ENCODE measurements at regions not wholly inside any gene's neighbourhood (a gene's known extent, or its start where the extent isn't known, plus 50 kb on each side); places are given as distances from the start of the nearest gene placed in this dataset.

DNA sequence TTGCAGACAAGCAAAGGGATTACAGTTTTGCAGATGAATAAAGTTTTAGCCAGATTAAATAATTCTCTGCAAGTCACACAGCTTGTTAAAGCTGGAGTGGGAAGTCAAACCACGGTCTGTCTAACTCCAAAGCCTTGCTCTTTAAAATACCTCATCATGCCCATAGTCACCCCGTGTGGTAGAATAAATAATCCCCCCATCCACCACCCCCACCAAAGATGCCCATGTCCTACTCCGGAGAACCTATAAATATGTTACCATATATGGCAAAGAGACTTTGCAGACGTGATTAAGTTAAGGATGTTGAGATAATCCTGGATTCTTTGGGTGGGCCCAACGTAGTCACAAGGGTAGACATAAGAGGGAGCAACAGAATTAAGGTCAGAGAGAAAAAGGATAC, 118.7 kb downstream of the BEND2 start:
- no peaks in the 10 kb centered on the region for H3K27me3 ChIP-seq (ENCODE audit: control insufficient read depth, insufficient read depth, low read length)
- H3K79me2 ChIP-seq (ENCODE audit: control insufficient read depth, insufficient read depth, low read length) = no peaks in the 10 kb centered on the region

DNA sequence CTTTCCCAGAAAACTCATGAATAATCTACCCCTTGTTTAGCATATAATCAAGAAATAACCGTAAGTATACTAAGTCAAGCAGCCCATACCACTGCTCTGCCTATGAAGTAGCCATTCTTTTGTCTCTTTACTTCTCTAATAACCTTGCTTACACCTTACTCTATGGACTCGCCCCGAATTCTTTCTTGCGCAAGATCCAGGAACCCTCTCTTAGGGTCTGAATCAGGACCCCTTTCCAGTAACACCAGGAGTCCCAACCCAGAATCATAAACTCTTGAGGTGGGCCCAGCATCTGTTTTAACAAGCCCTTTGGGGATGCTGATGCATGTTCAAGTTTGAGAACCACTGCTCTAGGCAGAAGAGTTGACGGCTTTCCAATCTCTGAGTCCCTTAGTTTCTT, 119.6 kb downstream of the BEND2 start:
- no peaks in the 10 kb centered on the region for H3K79me2 ChIP-seq (ENCODE audit: control insufficient read depth, insufficient read depth, low read length)
- H3K4me2 ChIP-seq (ENCODE audit: extremely low read depth, insufficient read depth, low read length) = no peak overlapping the region
- no peaks in the 10 kb centered on the region for H3K36me3 ChIP-seq (ENCODE audit: control insufficient read depth, insufficient read depth, low read length)
- no peaks in the 10 kb centered on the region for H3K9me3 ChIP-seq (ENCODE audit: control insufficient read depth, insufficient read depth, low read depth, low read length)
- DNase-seq (ENCODE audit: low read depth in 2 of 2) = no peak
- H3K27me3 ChIP-seq (ENCODE audit: control insufficient read depth, insufficient read depth, low read length) = no peaks in the 10 kb centered on the region
- no peak overlapping the region for H2AFZ ChIP-seq (ENCODE audit: low read length)
- H4K20me1 ChIP-seq (ENCODE audit: control insufficient read depth, extremely low read depth, insufficient read depth, low read length) = no peaks in the 10 kb centered on the region
- no peak for TF ChIP-seq EZH2 (IDR thresholded peaks at IDR 0.05; ENCODE audit: low read length, missing control alignments)
- TF ChIP-seq, protein P1, sequence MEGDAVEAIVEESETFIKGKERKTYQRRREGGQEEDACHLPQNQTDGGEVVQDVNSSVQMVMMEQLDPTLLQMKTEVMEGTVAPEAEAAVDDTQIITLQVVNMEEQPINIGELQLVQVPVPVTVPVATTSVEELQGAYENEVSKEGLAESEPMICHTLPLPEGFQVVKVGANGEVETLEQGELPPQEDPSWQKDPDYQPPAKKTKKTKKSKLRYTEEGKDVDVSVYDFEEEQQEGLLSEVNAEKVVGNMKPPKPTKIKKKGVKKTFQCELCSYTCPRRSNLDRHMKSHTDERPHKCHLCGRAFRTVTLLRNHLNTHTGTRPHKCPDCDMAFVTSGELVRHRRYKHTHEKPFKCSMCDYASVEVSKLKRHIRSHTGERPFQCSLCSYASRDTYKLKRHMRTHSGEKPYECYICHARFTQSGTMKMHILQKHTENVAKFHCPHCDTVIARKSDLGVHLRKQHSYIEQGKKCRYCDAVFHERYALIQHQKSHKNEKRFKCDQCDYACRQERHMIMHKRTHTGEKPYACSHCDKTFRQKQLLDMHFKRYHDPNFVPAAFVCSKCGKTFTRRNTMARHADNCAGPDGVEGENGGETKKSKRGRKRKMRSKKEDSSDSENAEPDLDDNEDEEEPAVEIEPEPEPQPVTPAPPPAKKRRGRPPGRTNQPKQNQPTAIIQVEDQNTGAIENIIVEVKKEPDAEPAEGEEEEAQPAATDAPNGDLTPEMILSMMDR (conservative IDR thresholded peaks at IDR 0.05 in 1 of 2, IDR thresholded peaks at IDR 0.05 in 1 of 2; ENCODE audit: low read depth in 1 of 2, low read length in 2 of 2) = no peak
- no peaks in the 10 kb centered on the region for H3K4me1 ChIP-seq (ENCODE audit: control insufficient read depth, extremely low read depth, insufficient read depth, low read length)
- no peak overlapping the region for H3K9ac ChIP-seq (ENCODE audit: insufficient read depth, low read length)
- H3K4me3 ChIP-seq (replicated peaks in 1 of 4; ENCODE audit: control extremely low read depth in 1 of 4, insufficient read depth in 1 of 4, low read depth in 3 of 4, low read length in 4 of 4) = no peak overlapping the region
- H3K27ac ChIP-seq (ENCODE audit: insufficient read depth, low read length) = no peak overlapping the region

More for the DNA sequence above, 118.7 kb downstream of the BEND2 start:
- H3K4me3 ChIP-seq (replicated peaks in 1 of 4; ENCODE audit: control extremely low read depth in 1 of 4, insufficient read depth in 1 of 4, low read depth in 3 of 4, low read length in 4 of 4) = no peak overlapping the region
- H3K9ac ChIP-seq (ENCODE audit: insufficient read depth, low read length) = no peak overlapping the region
- H2AFZ ChIP-seq (ENCODE audit: low read length) = no peak overlapping the region
- H3K9me3 ChIP-seq (ENCODE audit: control insufficient read depth, insufficient read depth, low read depth, low read length) = no peaks in the 10 kb centered on the region
- H3K4me2 ChIP-seq (ENCODE audit: extremely low read depth, insufficient read depth, low read length) = no peak overlapping the region
- H3K27ac ChIP-seq (ENCODE audit: insufficient read depth, low read length) = no peak overlapping the region
- DNase-seq (ENCODE audit: low read depth in 2 of 2) = no peak
- no peaks in the 10 kb centered on the region for H3K4me1 ChIP-seq (ENCODE audit: control insufficient read depth, extremely low read depth, insufficient read depth, low read length)
- no peaks in the 10 kb centered on the region for H3K36me3 ChIP-seq (ENCODE audit: control insufficient read depth, insufficient read depth, low read length)
- TF ChIP-seq, protein P1 (conservative IDR thresholded peaks at IDR 0.05 in 1 of 2, IDR thresholded peaks at IDR 0.05 in 1 of 2; ENCODE audit: low read depth in 1 of 2, low read length in 2 of 2) = no peak
- TF ChIP-seq EZH2 (IDR thresholded peaks at IDR 0.05; ENCODE audit: low read length, missing control alignments) = no peak
- H4K20me1 ChIP-seq (ENCODE audit: control insufficient read depth, extremely low read depth, insufficient read depth, low read length) = no peaks in the 10 kb centered on the region

DNA sequence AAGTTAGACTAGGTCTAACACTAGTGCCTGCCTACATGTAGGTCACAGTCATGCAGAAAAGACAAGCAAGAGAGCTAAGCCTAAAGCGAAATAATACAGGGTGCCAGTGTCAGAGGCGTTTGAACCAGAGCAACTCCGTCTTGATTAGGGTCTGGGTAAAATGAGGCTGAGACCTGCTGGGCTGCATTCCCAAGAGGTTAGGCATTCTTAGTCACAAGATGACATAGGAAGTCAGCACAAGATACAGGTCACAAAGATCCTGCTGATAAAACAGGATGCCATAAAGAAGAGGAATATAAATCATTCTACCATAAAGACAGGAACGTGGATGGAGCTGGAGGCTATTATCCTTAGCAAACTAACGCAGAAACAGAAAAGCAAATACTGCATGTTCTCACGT, 120.9 kb downstream of the BEND2 start:
- no peaks in the 10 kb centered on the region for H3K9me3 ChIP-seq (ENCODE audit: control insufficient read depth, insufficient read depth, low read depth, low read length)
- no peak for DNase-seq (ENCODE audit: low read depth in 2 of 2)
- no peak overlapping the region for H3K4me2 ChIP-seq (ENCODE audit: extremely low read depth, insufficient read depth, low read length)
- no peaks in the 10 kb centered on the region for H3K4me1 ChIP-seq (ENCODE audit: control insufficient read depth, extremely low read depth, insufficient read depth, low read length)
- no peak overlapping the region for H3K9ac ChIP-seq (ENCODE audit: insufficient read depth, low read length)
- H3K79me2 ChIP-seq (ENCODE audit: control insufficient read depth, insufficient read depth, low read length) = no peaks in the 10 kb centered on the region
- H3K27ac ChIP-seq (ENCODE audit: insufficient read depth, low read length) = no peak overlapping the region
- no peaks in the 10 kb centered on the region for H3K36me3 ChIP-seq (ENCODE audit: control insufficient read depth, insufficient read depth, low read length)
- no peaks in the 10 kb centered on the region for H4K20me1 ChIP-seq (ENCODE audit: control insufficient read depth, extremely low read depth, insufficient read depth, low read length)
- H2AFZ ChIP-seq (ENCODE audit: low read length) = no peak overlapping the region
- no peak overlapping the region for H3K4me3 ChIP-seq (replicated peaks in 1 of 4; ENCODE audit: control extremely low read depth in 1 of 4, insufficient read depth in 1 of 4, low read depth in 3 of 4, low read length in 4 of 4)
- no peaks in the 10 kb centered on the region for H3K27me3 ChIP-seq (ENCODE audit: control insufficient read depth, insufficient read depth, low read length)
- TF ChIP-seq, protein P1 (conservative IDR thresholded peaks at IDR 0.05 in 1 of 2, IDR thresholded peaks at IDR 0.05 in 1 of 2; ENCODE audit: low read depth in 1 of 2, low read length in 2 of 2) = no peak
- no peak for TF ChIP-seq EZH2 (IDR thresholded peaks at IDR 0.05; ENCODE audit: low read length, missing control alignments)

Measured in fibroblast of lung (primary cell).